MV-4-11 (cell line): ENCODE measurements at regions not wholly inside any gene's neighbourhood (a gene's known extent, or its start where the extent isn't known, plus 50 kb on each side); places are given as distances from the start of the nearest gene placed in this dataset.
"Not testable (repeated sequence)": the region's sequence is repeated elsewhere in the genome, so short reads cannot be mapped to it uniquely, and the experiment has no call there.

Experiments used
- DNase-seq: peaks from one replicate; lab custom pipeline; 2025; lab: John Stamatoyannopoulos, UW

- peak; percentile 22 for DNase-seq
Observed at GRCh38 chr4:100633269-100633668, 115.4 kb upstream of the EMCN start.

DNA sequence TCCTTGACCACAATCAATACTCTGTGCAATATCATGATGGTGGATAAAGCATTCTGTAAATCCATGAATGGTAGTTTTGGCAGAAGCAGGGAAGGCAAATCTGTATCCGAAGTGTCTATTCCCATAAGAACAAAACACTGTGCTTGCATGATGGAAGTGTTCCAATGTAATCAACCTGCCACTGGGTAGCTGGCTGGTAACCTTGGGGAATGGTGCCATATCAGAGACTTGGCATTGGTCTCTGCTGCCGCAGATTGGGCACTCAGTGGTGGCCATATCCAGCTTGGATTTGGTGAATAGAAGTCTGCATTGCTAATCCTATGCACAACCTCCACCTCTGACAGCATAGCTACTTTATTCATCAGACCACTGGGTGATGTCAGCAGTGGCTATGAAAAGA lies 114.3 kb upstream of the EMCN start:
- no peak for DNase-seq

- DNase-seq = no peak
Observed at GRCh38 chr4:100631281-100631968, 113.6 kb upstream of the EMCN start.

DNA sequence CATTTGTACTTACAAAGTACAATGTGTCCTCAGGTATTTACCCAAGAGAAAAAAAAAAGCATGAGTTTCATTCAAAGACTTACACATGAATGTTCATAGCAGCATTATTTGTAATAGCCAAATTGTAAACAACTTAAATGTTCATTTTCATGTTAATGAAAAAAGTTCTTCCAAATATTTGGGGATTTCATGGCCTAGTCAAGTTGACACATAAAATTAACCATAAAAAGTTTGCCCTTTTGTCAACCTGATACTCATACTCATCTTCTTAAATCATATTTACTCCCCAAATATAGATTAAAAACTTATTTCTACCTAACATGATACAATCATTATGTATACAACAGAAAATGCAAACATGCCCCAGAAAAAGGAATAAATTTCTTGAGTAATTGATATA lies 112.5 kb upstream of the EMCN start:
- no peak for DNase-seq

GRCh38 chr4:100609810-100610209 lies 92.0 kb upstream of the EMCN start:
- no peak for DNase-seq

DNA sequence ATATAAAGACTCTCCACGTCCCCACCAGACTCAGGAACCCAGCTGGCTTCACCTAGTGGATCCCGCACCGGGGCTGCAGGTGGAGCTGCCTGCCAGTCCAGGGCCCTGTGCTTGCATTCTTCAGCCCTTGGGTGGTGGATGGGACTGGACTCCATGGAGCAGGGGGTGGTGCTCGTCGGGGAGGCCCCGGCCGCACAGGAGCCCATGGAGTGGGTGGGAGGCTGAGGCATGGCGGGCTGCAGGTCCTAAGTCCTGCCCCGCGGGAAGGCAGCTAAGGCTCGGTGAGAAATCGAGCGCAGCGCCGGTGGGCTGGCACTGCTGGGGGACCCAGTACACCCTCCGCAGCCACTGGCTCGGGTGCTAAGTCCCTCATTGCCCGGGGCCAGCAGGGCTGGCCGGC lies 90.8 kb upstream of the EMCN start:
- not testable (repeated sequence) for DNase-seq

GRCh38 chr4:100605144-100605543 lies 87.3 kb upstream of the EMCN start:
- DNase-seq = no peak

GRCh38 chr4:100593935-100594334 lies 76.1 kb upstream of the EMCN start:
- peak; percentile 91 for DNase-seq

- DNase-seq = no peak
Observed at GRCh38 chr4:100591161-100591876, 73.5 kb upstream of the EMCN start.

- no peak for DNase-seq
Observed at GRCh38 chr4:100590325-100590724, 72.5 kb upstream of the EMCN start.

GRCh38 chr4:100588076-100588475 lies 70.3 kb upstream of the EMCN start:
- DNase-seq = no peak

GRCh38 chr4:100582146-100582545 lies 64.3 kb upstream of the EMCN start:
- DNase-seq = no peak

DNA sequence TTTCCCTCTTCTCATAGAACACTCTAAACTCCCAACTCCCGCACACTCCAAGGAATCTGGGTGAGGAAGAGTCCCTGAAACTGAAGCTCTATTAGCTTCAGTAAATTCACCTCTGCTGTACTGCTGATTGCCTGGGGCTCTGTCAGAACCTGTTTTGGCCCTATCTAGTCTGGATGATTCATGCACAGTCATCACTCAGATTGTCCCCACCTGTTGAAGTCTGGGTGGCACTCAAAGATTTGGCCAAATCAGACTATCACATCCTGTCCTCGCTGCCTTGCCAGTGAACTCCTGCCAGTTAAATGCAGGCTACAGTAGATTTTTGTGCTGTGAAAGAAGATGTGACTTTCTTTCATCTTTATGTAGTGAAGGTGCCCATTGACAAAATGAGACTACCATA lies 63.5 kb upstream of the EMCN start:
- no peak for DNase-seq

- DNase-seq = no peak
Observed at GRCh38 chr4:100576570-100576969, 58.7 kb upstream of the EMCN start.

DNA sequence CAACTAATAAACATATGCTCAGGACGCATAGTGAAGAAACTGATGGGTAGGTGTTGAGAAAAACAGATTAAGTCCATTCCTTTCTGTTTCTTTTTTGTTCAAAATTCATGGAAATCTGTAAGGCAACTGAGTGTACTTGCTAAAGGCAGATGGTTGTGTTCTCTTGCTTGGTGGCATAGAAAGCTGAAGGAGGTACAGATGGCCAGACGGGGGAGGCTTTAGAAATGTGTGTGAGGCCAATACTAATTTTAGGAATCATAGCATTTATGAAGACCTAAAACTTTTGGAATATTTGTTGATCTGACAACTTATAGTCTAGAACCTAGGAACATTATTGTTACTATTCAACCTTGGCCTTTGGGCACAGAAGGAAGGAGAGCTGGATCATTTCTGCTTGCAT lies 56.8 kb upstream of the EMCN start:
- DNase-seq = no peak

GRCh38 chr4:100569196-100569595 lies 51.4 kb upstream of the EMCN start:
- no peak for DNase-seq
